ENCODE measurements at regions not wholly inside any gene's neighbourhood (a gene's known extent, or its start where the extent isn't known, plus 50 kb on each side); places are given as distances from the start of the nearest gene placed in this dataset.

DNA sequence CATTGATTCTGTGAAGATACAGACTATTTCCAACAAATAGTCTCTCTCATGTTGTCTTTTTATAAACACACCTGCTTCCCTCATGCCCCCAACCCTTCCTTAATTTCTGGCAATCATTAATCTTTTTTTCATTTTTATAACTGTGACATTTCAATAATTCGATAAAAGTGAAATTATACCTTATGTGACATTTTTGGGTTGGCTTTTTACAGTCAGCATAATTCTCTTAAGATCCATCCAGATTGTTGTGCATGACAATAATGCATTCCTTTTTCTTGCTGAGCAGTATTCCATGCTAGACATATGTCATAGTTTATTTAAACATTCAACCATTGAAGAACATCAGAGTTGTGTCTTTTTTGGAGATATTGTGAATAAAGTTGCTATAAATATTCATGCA, 541.8 kb upstream of the VRK2 start:
- Histone ChIP-seq H3K36me3 (replicated peaks; ENCODE audit: insufficient read depth, low read depth) (no peaks in the 10 kb centered on the region), H3K4me2 (no peak overlapping the region), H3K9me2 (replicated peaks; ENCODE audit: insufficient read depth) (no peaks in the 10 kb centered on the region), H3K27ac (no peak overlapping the region), H3K27me3 (no peaks in the 10 kb centered on the region), H2AFZ (no peak overlapping the region), H3K4me1 (ENCODE audit: insufficient read depth) (no peaks in the 10 kb centered on the region), H3K4me3 (no peak overlapping the region), H3K79me2 (no peaks in the 10 kb centered on the region), H3K9me3 (ENCODE audit: low read depth) (no peaks in the 10 kb centered on the region), H4K20me1 (ENCODE audit: insufficient read depth, poor library complexity, severe bottlenecking) (no peaks in the 10 kb centered on the region)
- TF ChIP-seq EZH2phosphoT487 (IDR thresholded peaks at IDR 0.05; ENCODE audit: low read depth, severe bottlenecking, unreplicated experiment) = no peak
- WGBS (ENCODE audit: low lambda C conversion rate, missing lambda C conversion rate) = 58% methylated on average over 1 of the region's 1 CpG
- no peak for DNase-seq (ENCODE audit: low spot score)

DNA sequence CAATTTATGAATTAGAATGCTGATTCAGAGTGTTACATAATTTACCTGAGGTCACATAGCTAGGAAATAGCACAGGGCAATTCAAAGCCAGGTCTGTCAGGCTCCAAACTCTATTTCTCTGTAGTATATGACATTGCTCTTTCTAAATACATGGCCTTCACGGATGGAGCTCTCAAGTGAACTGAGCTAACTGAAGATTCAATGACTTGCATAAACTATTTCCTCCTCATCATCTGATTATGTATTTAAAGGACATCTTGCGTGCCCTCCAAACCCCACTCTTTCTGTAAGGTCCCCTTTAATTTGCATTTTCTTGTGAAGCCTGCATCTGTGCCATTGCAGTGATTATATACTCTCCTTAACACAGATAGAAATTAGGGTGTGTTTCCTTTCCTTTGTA, 537.4 kb upstream of the VRK2 start:
- no peaks in the 10 kb centered on the region for H3K79me2 ChIP-seq
- no peak overlapping the region for H2AFZ ChIP-seq
- 85% methylated on average over 2 of the region's 2 CpGs for WGBS (ENCODE audit: low lambda C conversion rate, missing lambda C conversion rate)
- DNase-seq (ENCODE audit: low spot score) = no peak
- H3K9me3 ChIP-seq (ENCODE audit: low read depth) = no peaks in the 10 kb centered on the region
- no peaks in the 10 kb centered on the region for H4K20me1 ChIP-seq (ENCODE audit: insufficient read depth, poor library complexity, severe bottlenecking)
- no peaks in the 10 kb centered on the region for H3K4me1 ChIP-seq (ENCODE audit: insufficient read depth)
- H3K36me3 ChIP-seq (replicated peaks; ENCODE audit: insufficient read depth, low read depth) = no peaks in the 10 kb centered on the region
- H3K27ac ChIP-seq = no peak overlapping the region
- H3K4me3 ChIP-seq = no peak overlapping the region
- no peak overlapping the region for H3K4me2 ChIP-seq
- no peaks in the 10 kb centered on the region for H3K9me2 ChIP-seq (replicated peaks; ENCODE audit: insufficient read depth)
- TF ChIP-seq EZH2 (IDR thresholded peaks at IDR 0.05; ENCODE audit: borderline replicate concordance) (no peak), EZH2phosphoT487 (IDR thresholded peaks at IDR 0.05; ENCODE audit: low read depth, severe bottlenecking, unreplicated experiment) (no peak)
- TF ChIP-seq, protein P1, sequence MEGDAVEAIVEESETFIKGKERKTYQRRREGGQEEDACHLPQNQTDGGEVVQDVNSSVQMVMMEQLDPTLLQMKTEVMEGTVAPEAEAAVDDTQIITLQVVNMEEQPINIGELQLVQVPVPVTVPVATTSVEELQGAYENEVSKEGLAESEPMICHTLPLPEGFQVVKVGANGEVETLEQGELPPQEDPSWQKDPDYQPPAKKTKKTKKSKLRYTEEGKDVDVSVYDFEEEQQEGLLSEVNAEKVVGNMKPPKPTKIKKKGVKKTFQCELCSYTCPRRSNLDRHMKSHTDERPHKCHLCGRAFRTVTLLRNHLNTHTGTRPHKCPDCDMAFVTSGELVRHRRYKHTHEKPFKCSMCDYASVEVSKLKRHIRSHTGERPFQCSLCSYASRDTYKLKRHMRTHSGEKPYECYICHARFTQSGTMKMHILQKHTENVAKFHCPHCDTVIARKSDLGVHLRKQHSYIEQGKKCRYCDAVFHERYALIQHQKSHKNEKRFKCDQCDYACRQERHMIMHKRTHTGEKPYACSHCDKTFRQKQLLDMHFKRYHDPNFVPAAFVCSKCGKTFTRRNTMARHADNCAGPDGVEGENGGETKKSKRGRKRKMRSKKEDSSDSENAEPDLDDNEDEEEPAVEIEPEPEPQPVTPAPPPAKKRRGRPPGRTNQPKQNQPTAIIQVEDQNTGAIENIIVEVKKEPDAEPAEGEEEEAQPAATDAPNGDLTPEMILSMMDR (IDR thresholded peaks at IDR 0.05; ENCODE audit: poor library complexity) = no peak
- H3K27me3 ChIP-seq = no peaks in the 10 kb centered on the region

DNA sequence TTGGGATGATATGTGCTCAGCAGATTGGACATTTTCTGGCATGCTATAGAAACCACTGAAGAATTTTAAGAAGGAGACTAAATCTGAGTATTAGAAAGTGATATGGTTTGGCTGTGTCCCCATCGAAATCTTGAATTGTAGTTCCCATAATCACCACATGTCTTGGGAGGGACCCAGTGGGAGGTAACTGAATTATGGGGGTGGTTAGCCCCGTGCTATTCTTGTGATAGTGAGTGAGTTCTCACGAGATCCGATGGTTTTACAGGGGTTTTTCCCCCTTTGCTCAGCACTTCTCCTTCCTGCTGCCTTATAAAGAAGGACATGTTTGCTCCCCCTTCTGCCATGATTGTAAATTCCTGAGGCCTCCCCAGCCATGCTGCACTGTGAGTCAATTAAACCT, 535.9 kb upstream of the VRK2 start:
- H4K20me1 ChIP-seq (ENCODE audit: insufficient read depth, poor library complexity, severe bottlenecking) = no peaks in the 10 kb centered on the region
- H3K36me3 ChIP-seq (replicated peaks; ENCODE audit: insufficient read depth, low read depth) = no peaks in the 10 kb centered on the region
- no peak overlapping the region for H3K4me2 ChIP-seq
- H3K9me3 ChIP-seq (ENCODE audit: low read depth) = no peaks in the 10 kb centered on the region
- no peak for DNase-seq (ENCODE audit: low spot score)
- no peaks in the 10 kb centered on the region for H3K9me2 ChIP-seq (replicated peaks; ENCODE audit: insufficient read depth)
- no peaks in the 10 kb centered on the region for H3K4me1 ChIP-seq (ENCODE audit: insufficient read depth)
- TF ChIP-seq EZH2 (IDR thresholded peaks at IDR 0.05; ENCODE audit: borderline replicate concordance) = no peak
- TF ChIP-seq, protein P1 (IDR thresholded peaks at IDR 0.05; ENCODE audit: poor library complexity) = no peak
- no peak for TF ChIP-seq EZH2phosphoT487 (IDR thresholded peaks at IDR 0.05; ENCODE audit: low read depth, severe bottlenecking, unreplicated experiment)
- H3K27ac ChIP-seq = no peak overlapping the region
- no peak overlapping the region for H2AFZ ChIP-seq
- H3K79me2 ChIP-seq = no peaks in the 10 kb centered on the region
- H3K27me3 ChIP-seq = no peaks in the 10 kb centered on the region
- H3K4me3 ChIP-seq = no peak overlapping the region
- WGBS (ENCODE audit: low lambda C conversion rate, missing lambda C conversion rate) = 83% methylated on average over 4 of the region's 4 CpGs

DNA sequence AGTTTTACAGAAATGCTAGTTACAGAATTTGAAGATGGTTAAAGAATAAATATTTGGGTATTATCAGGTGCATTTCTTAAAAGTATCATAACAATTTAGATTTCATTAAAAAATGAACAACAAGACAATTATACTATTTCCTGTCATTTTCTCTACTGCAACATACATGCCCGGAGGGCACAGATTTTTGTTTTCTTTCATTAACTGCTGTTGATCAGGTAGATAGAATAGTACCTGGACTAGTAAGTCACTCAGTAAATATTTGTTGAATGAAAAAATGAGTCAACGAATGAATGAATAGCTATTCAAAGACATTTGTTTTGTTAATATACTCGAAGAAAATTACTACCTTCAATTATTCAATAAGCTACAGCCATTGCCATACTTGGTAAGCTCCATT, 531.2 kb upstream of the VRK2 start:
- Histone ChIP-seq H3K36me3 (replicated peaks; ENCODE audit: insufficient read depth, low read depth) (no peaks in the 10 kb centered on the region), H3K27me3 (no peaks in the 10 kb centered on the region), H3K79me2 (no peaks in the 10 kb centered on the region), H3K4me2 (no peak overlapping the region), H3K9me2 (replicated peaks; ENCODE audit: insufficient read depth) (no peaks in the 10 kb centered on the region), H3K9me3 (ENCODE audit: low read depth) (no peaks in the 10 kb centered on the region), H2AFZ (no peak overlapping the region), H3K4me3 (no peak overlapping the region), H3K4me1 (ENCODE audit: insufficient read depth) (no peaks in the 10 kb centered on the region), H3K27ac (no peak overlapping the region), H4K20me1 (ENCODE audit: insufficient read depth, poor library complexity, severe bottlenecking) (no peaks in the 10 kb centered on the region)
- TF ChIP-seq, protein P1 (IDR thresholded peaks at IDR 0.05; ENCODE audit: poor library complexity) = no peak
- TF ChIP-seq EZH2phosphoT487 (IDR thresholded peaks at IDR 0.05; ENCODE audit: low read depth, severe bottlenecking, unreplicated experiment) = no peak
- TF ChIP-seq EZH2 (IDR thresholded peaks at IDR 0.05; ENCODE audit: borderline replicate concordance) = no peak
- 49% methylated on average over 3 of the region's 3 CpGs for WGBS (ENCODE audit: low lambda C conversion rate, missing lambda C conversion rate)
- DNase-seq (ENCODE audit: low spot score) = no peak

All from hepatocyte (in vitro differentiated cells).